ENCODE measurements at regions not wholly inside any gene's neighbourhood (a gene's known extent, or its start where the extent isn't known, plus 50 kb on each side); places are given as distances from the start of the nearest gene placed in this dataset.

DNA sequence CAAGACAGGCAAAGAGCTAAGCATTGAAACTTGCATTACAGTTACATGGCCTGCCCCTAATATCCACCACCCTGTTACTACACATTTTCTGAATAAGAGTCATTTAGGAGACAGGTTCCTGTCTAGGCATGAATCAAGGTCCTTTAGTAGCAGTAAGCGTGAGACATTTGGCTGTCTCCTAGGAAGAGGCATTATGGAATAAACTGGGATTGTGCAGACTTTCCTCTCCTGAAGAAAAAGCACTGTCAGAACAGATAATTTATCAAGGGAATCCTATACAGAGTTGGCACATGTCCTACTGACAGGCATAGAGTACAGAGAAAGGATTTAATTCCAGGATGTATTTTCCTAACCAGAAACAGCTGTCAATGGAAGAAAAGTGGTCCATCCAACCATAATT, 111.9 kb downstream of the INHBA start:
- H3K36me3 ChIP-seq, result no peaks in the 10 kb centered on the region
- TF ChIP-seq, protein P1, sequence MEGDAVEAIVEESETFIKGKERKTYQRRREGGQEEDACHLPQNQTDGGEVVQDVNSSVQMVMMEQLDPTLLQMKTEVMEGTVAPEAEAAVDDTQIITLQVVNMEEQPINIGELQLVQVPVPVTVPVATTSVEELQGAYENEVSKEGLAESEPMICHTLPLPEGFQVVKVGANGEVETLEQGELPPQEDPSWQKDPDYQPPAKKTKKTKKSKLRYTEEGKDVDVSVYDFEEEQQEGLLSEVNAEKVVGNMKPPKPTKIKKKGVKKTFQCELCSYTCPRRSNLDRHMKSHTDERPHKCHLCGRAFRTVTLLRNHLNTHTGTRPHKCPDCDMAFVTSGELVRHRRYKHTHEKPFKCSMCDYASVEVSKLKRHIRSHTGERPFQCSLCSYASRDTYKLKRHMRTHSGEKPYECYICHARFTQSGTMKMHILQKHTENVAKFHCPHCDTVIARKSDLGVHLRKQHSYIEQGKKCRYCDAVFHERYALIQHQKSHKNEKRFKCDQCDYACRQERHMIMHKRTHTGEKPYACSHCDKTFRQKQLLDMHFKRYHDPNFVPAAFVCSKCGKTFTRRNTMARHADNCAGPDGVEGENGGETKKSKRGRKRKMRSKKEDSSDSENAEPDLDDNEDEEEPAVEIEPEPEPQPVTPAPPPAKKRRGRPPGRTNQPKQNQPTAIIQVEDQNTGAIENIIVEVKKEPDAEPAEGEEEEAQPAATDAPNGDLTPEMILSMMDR (IDR thresholded peaks at IDR 0.05), result no peak
- no peak overlapping the region for H3K4me3 ChIP-seq
- ATAC-seq (ENCODE audit: insufficient number of reproducible peaks, low FRiP score, low read depth) (no peak), DNase-seq (ENCODE audit: low spot score) (no peak)
- no peaks in the 10 kb centered on the region for H3K9me3 ChIP-seq
- H3K27ac ChIP-seq, result no peak overlapping the region
- H3K27me3 ChIP-seq (replicated peaks; ENCODE audit: insufficient read depth), result no peaks in the 10 kb centered on the region
- no peaks in the 10 kb centered on the region for H3K4me1 ChIP-seq (ENCODE audit: control insufficient read depth in 1 of 2, low read depth in 2 of 2)

DNA sequence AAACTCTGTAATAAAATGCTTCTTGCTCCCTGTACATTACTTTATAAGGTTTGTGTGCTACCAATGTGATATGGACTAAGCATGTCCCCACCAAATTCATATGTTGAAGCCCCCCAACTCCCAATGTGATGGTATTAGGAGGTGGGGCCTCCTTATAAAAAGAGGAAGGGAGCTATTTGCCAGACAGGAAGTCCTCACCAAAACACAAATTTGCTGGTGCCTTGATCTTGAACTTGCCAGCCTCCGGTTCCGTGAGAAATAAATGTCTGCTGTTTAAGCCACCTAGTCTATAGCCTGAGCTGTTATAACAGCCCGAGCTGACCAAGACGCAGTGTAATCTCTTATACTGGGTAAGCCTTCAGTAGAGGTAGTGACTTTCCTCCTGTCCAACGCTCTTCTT, 114.5 kb downstream of the INHBA start:
- H3K9me3 ChIP-seq, result no peaks in the 10 kb centered on the region
- DNase-seq (ENCODE audit: low spot score) (no peak), ATAC-seq (ENCODE audit: insufficient number of reproducible peaks, low FRiP score, low read depth) (no peak)
- no peaks in the 10 kb centered on the region for H3K4me1 ChIP-seq (ENCODE audit: control insufficient read depth in 1 of 2, low read depth in 2 of 2)
- H3K4me3 ChIP-seq, result no peak overlapping the region
- H3K27me3 ChIP-seq (replicated peaks; ENCODE audit: insufficient read depth), result no peaks in the 10 kb centered on the region
- TF ChIP-seq, protein P1 (IDR thresholded peaks at IDR 0.05), result no peak
- H3K27ac ChIP-seq, result no peak overlapping the region
- H3K36me3 ChIP-seq, result no peaks in the 10 kb centered on the region

DNA sequence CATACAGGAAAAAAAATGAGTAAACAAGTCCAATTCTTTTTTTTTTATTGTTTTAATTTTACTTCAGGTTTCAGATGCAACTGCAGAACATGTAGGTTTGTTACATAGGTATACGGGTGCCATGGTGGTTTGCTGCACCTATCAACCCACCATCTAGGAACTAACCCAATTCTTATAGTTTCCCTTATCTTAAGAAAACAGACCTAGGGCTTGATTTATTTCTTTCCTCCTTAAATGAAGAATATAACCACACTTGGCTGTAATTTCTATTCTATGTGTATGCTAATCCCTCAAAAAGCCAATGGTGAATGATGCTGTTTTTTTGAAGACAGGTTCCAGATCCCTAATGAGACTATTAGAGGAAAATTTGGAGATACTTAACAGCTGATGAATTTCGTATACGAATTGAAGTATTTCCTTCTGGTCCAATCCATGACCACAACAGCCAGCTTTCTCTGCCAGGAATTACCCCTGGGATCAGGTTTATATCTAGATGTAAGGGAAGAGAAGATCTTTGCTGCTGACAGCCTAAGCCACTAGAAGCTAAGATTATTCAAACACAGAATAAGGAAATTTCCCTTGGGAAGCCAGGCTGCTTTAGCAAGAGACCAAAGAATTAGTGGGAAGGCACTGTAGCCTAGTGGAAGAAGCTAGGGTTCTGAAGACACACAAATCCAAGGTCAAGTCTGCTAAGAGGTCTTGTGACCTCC, 115.8 kb downstream of the INHBA start:
- ATAC-seq (ENCODE audit: insufficient number of reproducible peaks, low FRiP score, low read depth) (no peak), DNase-seq (ENCODE audit: low spot score) (no peak)
- H3K4me1 ChIP-seq (ENCODE audit: control insufficient read depth in 1 of 2, low read depth in 2 of 2), result no peaks in the 10 kb centered on the region
- H3K9me3 ChIP-seq, result no peaks in the 10 kb centered on the region
- no peaks in the 10 kb centered on the region for H3K36me3 ChIP-seq
- no peak overlapping the region for H3K4me3 ChIP-seq
- H3K27ac ChIP-seq, result no peak overlapping the region
- H3K27me3 ChIP-seq (replicated peaks; ENCODE audit: insufficient read depth), result no peaks in the 10 kb centered on the region
- TF ChIP-seq, protein P1 (IDR thresholded peaks at IDR 0.05), result no peak

DNA sequence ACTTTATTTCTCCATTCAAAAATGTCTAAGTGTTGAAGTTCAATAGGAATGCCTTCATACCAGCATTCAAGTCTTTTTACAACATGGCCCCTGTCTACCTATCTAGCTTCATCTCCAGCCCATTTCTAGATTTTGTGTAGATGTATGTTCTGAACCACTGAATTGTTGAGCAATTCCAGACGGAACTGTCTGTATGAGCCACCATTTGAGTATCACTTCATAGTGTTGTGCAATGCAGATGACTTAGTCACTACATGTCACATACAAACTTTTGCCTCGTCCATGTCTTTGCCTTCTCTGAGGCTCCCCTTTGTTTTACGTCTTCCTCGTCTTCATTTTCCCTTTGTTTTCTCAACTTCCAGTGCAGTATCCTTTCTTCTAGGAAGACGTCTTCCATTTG, 118.1 kb downstream of the INHBA start:
- H3K27me3 ChIP-seq (replicated peaks; ENCODE audit: insufficient read depth), result no peaks in the 10 kb centered on the region
- peaks cover 0 to 5% of the 10 kb centered on the region in 2 donors for H3K4me1 ChIP-seq (ENCODE audit: control insufficient read depth in 1 of 2, low read depth in 2 of 2)
- no peaks in the 10 kb centered on the region for H3K9me3 ChIP-seq
- TF ChIP-seq, protein P1 (IDR thresholded peaks at IDR 0.05), result no peak
- ATAC-seq (ENCODE audit: insufficient number of reproducible peaks, low FRiP score, low read depth) (no peak), DNase-seq (ENCODE audit: low spot score) (no peak)
- no peak overlapping the region for H3K27ac ChIP-seq
- H3K4me3 ChIP-seq, result no peak overlapping the region
- no peaks in the 10 kb centered on the region for H3K36me3 ChIP-seq

DNA sequence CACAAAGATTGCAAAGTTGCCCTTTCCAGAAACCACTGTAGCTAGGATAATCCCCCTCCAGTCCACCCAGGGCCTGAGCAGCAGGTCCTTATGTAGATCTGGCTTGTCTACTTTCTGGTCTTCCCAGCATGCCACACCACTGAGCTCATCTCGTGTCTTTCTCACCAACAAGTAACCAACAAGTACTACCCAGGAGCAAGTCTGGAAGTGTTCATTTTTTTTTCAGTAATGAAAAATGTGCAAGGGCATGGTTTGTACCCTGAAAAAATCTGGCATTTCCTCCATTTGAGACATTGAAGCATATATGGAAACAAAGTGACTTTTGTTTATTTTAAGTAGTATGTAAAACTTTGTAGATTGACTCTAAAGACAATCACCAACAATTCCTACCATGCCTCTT, 120.8 kb downstream of the INHBA start:
- Histone ChIP-seq H3K27ac (no peak overlapping the region), H3K9me3 (no peaks in the 10 kb centered on the region), H3K36me3 (no peaks in the 10 kb centered on the region), H3K4me3 (no peak overlapping the region), H3K27me3 (replicated peaks; ENCODE audit: insufficient read depth) (no peaks in the 10 kb centered on the region), H3K4me1 (ENCODE audit: control insufficient read depth in 1 of 2, low read depth in 2 of 2) (peaks cover 0 to 5% of the 10 kb centered on the region in 2 donors)
- DNase-seq (ENCODE audit: low spot score) (no peak), ATAC-seq (ENCODE audit: insufficient number of reproducible peaks, low FRiP score, low read depth) (no peak)
- TF ChIP-seq, protein P1 (IDR thresholded peaks at IDR 0.05), result no peak
